Skeletal muscle cell (primary cell): ENCODE measurements at regions not wholly inside any gene's neighbourhood (a gene's known extent, or its start where the extent isn't known, plus 50 kb on each side); places are given as distances from the start of the nearest gene placed in this dataset.
"Not testable (repeated sequence)": the region's sequence is repeated elsewhere in the genome, so short reads cannot be mapped to it uniquely, and the experiment has no call there.

Experiments used
- DNase-seq: peaks from one replicate; pipeline ENCODE4 v3.0.0-alpha.2; 2010; ENCODE audit warnings: low read depth
- H3K4me3 ChIP-seq: 2 replicates; pipeline ENCODE4 v1.5.1; 2011; ENCODE audit warnings: low read depth, mild to moderate bottlenecking, control low read depth, low read length, moderate library complexity

- no peak overlapping the region for H3K4me3 ChIP-seq
- DNase-seq, result no peak
These were observed 135.5 kb downstream of the CEMIP2 start for GRCh38 chr9:71632776-71633175.

- no peak for DNase-seq
- no peak overlapping the region for H3K4me3 ChIP-seq
These were observed 137.8 kb downstream of the CEMIP2 start for GRCh38 chr9:71630377-71630995.

GRCh38 chr9:71629578-71630215, 138.6 kb downstream of the CEMIP2 start:
- DNase-seq, result no peak
- no peak overlapping the region for H3K4me3 ChIP-seq

- H3K4me3 ChIP-seq, result no peak overlapping the region
- no peak for DNase-seq
These were observed 140.1 kb downstream of the CEMIP2 start for GRCh38 chr9:71628247-71628646.

- H3K4me3 ChIP-seq, result no peak overlapping the region
- DNase-seq, result no peak
These were observed 140.8 kb downstream of the CEMIP2 start for GRCh38 chr9:71627537-71627936.

- DNase-seq, result no peak
- H3K4me3 ChIP-seq, result no peak overlapping the region
These were observed 141.9 kb downstream of the CEMIP2 start for GRCh38 chr9:71626395-71626794.

- no peak overlapping the region for H3K4me3 ChIP-seq
- no peak for DNase-seq
These were observed 143.6 kb downstream of the CEMIP2 start for GRCh38 chr9:71624728-71625127.

GRCh38 chr9:71620746-71621145, 147.6 kb downstream of the CEMIP2 start:
- no peak overlapping the region for H3K4me3 ChIP-seq
- no peak for DNase-seq

GRCh38 chr9:71620331-71620730, 148.0 kb downstream of the CEMIP2 start:
- DNase-seq, result no peak

GRCh38 chr9:71619926-71620325, 148.4 kb downstream of the CEMIP2 start:
- H3K4me3 ChIP-seq, result no peak overlapping the region
- DNase-seq, result no peak

More at GRCh38 chr9:71620331-71620730, 148.0 kb downstream of the CEMIP2 start:
- H3K4me3 ChIP-seq, result no peak overlapping the region

- no peak for DNase-seq
- no peak overlapping the region for H3K4me3 ChIP-seq
These were observed 153.8 kb downstream of the CEMIP2 start for GRCh38 chr9:71614409-71615010.

- no peak for DNase-seq
- H3K4me3 ChIP-seq, result no peak overlapping the region
These were observed 155.4 kb downstream of the CEMIP2 start for GRCh38 chr9:71612889-71613288.

GRCh38 chr9:71609448-71609830, 158.9 kb downstream of the CEMIP2 start:
- no peak for DNase-seq

GRCh38 chr9:71608825-71609447, 159.4 kb downstream of the CEMIP2 start:
- DNase-seq, result no peak
- no peak overlapping the region for H3K4me3 ChIP-seq

More at GRCh38 chr9:71609448-71609830, 158.9 kb downstream of the CEMIP2 start:
- H3K4me3 ChIP-seq, result no peak overlapping the region

- DNase-seq, result no peak
These were observed 160.3 kb downstream of the CEMIP2 start for GRCh38 chr9:71608021-71608420.

GRCh38 chr9:71607461-71607881, 160.8 kb downstream of the CEMIP2 start:
- no peak for DNase-seq
- H3K4me3 ChIP-seq, result no peak overlapping the region

More at GRCh38 chr9:71608021-71608420, 160.3 kb downstream of the CEMIP2 start:
- H3K4me3 ChIP-seq, result no peak overlapping the region

GRCh38 chr9:71604197-71605063, 163.9 kb downstream of the CEMIP2 start:
- H3K4me3 ChIP-seq, result no peak overlapping the region
- DNase-seq, result peak; percentile 27

GRCh38 chr9:71602652-71603051, 165.7 kb downstream of the CEMIP2 start:
- H3K4me3 ChIP-seq, result no peak overlapping the region
- DNase-seq, result no peak

- DNase-seq, result not testable (repeated sequence)
These were observed 172.6 kb downstream of the CEMIP2 start for GRCh38 chr9:71595762-71596161.

More at GRCh38 chr9:71595762-71596161, 172.6 kb downstream of the CEMIP2 start:
- H3K4me3 ChIP-seq, result not testable (repeated sequence)
